GM12878 (cell line): ENCODE measurements at regions not wholly inside any gene's neighbourhood (a gene's known extent, or its start where the extent isn't known, plus 50 kb on each side); places are given as distances from the start of the nearest gene placed in this dataset.

Source experiments
- ATAC-seq: fragments of 200-7000 bp; cut with Tn5 transposase; 3 replicates; pipeline ENCODE4 v1.9.1; 2020; ENCODE audit warnings: mild to moderate bottlenecking, moderate library complexity
- BruUV-seq: library from RNA; stranded (reverse); fragments of 400-500 nt; replicated peaks from 2 replicates; lab custom pipeline; 2021; lab: Mats Ljungman, UMichigan
- CTCF ChIA-PET: fragments of 300-600 bp; sonication (Branson Sonifier 250); formaldehyde crosslinking; extraction: SDS; loops from one replicate; lab custom pipeline; 2021; ENCODE audit warnings: inconsistent platforms; lab: Yijun Ruan, JAX
- POLR2A ChIA-PET: fragments of 350-600 bp; formaldehyde crosslinking; extraction: SDS; loops from one replicate; lab custom pipeline; 2021; ENCODE audit warnings: inconsistent platforms; lab: Charles Lee
- RAD21 ChIA-PET: fragments of 300-600 bp; sonication (Branson Sonifier 250); formaldehyde crosslinking; loops from one replicate; lab custom pipeline; 2023; ENCODE audit warnings: antibody characterized with exemption; ENCODE audit not compliant: unreplicated experiment; lab: Charles Lee
- SMC1A ChIA-PET: fragments of 300-600 bp; sonication (Branson Sonifier 250); formaldehyde crosslinking; loops from one replicate; lab custom pipeline; 2023; ENCODE audit not compliant: unreplicated experiment, uncharacterized antibody; lab: Charles Lee
- DNase-seq: peaks from one replicate; pipeline ENCODE4 v3.0.0-alpha.2; 2011; ENCODE audit warnings: low read depth, low spot score
- FAIRE-seq: peaks from 3 replicates; lab custom pipeline; 2011; peaks lifted over from hg19 to GRCh38; lab: Jason Lieb, UNC
- H2AFZ ChIP-seq: 2 replicates; pipeline ENCODE4 v1.6.0; 2011; ENCODE audit warnings: low read depth, low read length, control low read depth; ENCODE audit not compliant: control insufficient read depth
- H3K27ac ChIP-seq: 2 replicates; pipeline ENCODE4 v1.5.1; 2011; ENCODE audit warnings: control low read depth; ENCODE audit not compliant: control insufficient read depth, insufficient read depth
- H3K27me3 ChIP-seq, 2 experiments: replicated peaks in 1 of 2; 2 replicates each; pipeline versions ENCODE4 v1.6.0 to v1.6.1; 2011; ENCODE audit warnings: low read length in 1 of 2; ENCODE audit not compliant: control insufficient read depth in 2 of 2, insufficient read depth in 2 of 2
- H3K36me3 ChIP-seq, 2 experiments: 2 replicates each; pipeline ENCODE4 v1.5.1; 2011; ENCODE audit warnings: low read length in 1 of 2; ENCODE audit not compliant: control insufficient read depth in 2 of 2, insufficient read depth in 2 of 2
- H3K4me1 ChIP-seq: 2 replicates; pipeline ENCODE4 v1.6.1; 2011; ENCODE audit warnings: mild to moderate bottlenecking, low read length, moderate library complexity, mixed read lengths; ENCODE audit not compliant: control insufficient read depth, insufficient read depth
- H3K4me2 ChIP-seq: 2 replicates; pipeline ENCODE4 v1.6.0; 2011; ENCODE audit warnings: control low read depth; ENCODE audit not compliant: control insufficient read depth, insufficient read depth
- H3K4me3 ChIP-seq: fragments of 200-600 bp; sonication (generic); 2 replicates; pipeline ENCODE4 v1.5.1; 2016
- H3K79me2 ChIP-seq: 2 replicates; pipeline ENCODE4 v1.6.0; 2011; ENCODE audit warnings: low read length; ENCODE audit not compliant: control insufficient read depth, insufficient read depth
- H3K9ac ChIP-seq: 2 replicates; pipeline ENCODE4 v1.8.0; 2011; ENCODE audit warnings: low read length, control low read depth, mixed read lengths; ENCODE audit not compliant: control insufficient read depth, insufficient read depth
- H3K9me3 ChIP-seq: replicated peaks from 3 replicates; pipeline ENCODE4 v1.5.1; 2011; ENCODE audit warnings: mild to moderate bottlenecking, low read length; ENCODE audit not compliant: control insufficient read depth, insufficient read depth
- H4K20me1 ChIP-seq: 2 replicates; pipeline ENCODE4 v1.6.0; 2011; ENCODE audit not compliant: control insufficient read depth, insufficient read depth
- CBFB ChIP-seq: IDR thresholded peaks from 2 replicates; pipeline ENCODE4 v1.6.1; 2016; ENCODE audit warnings: antibody characterized with exemption, low read depth
- CHD1 ChIP-seq: IDR thresholded peaks from 2 replicates; pipeline ENCODE4 v1.6.1; 2012; ENCODE audit warnings: low read depth, low read length, improper control_type of control experiment
- HCFC1 ChIP-seq: fragments of 150-350 bp; IDR thresholded peaks from 2 replicates; pipeline ENCODE4 v1.6.1; 2014; ENCODE audit warnings: low read length
- IRF4 ChIP-seq: IDR thresholded peaks from 2 replicates; pipeline ENCODE4 v1.6.1; 2011; ENCODE audit warnings: low read depth, low read length
- KLF5 ChIP-seq: fragments of 450-650 bp; IDR thresholded peaks from 2 replicates; pipeline ENCODE4 v1.6.1; 2014; ENCODE audit warnings: mild to moderate bottlenecking; ENCODE audit not compliant: partially characterized antibody
- MEF2A ChIP-seq: IDR thresholded peaks from 2 replicates; pipeline ENCODE4 v1.6.1; 2011; ENCODE audit warnings: low read depth, mild to moderate bottlenecking, low read length, moderate library complexity; ENCODE audit not compliant: insufficient read depth
- PAX8 ChIP-seq: fragments of 450-650 bp; IDR thresholded peaks from 2 replicates; pipeline ENCODE4 v1.6.1; 2017; ENCODE audit warnings: mild to moderate bottlenecking, moderate library complexity
- PML ChIP-seq: IDR thresholded peaks from 2 replicates; pipeline ENCODE4 v1.6.1; 2012; ENCODE audit warnings: low read length, inconsistent platforms
- POLR2A ChIP-seq: IDR thresholded peaks from 2 replicates; pipeline ENCODE4 v1.6.1; 2011; ENCODE audit warnings: low read depth, mild to moderate bottlenecking, low read length
- SREBF1 ChIP-seq: IDR thresholded peaks from 2 replicates; pipeline ENCODE4 v1.6.1; 2012; ENCODE audit warnings: mild to moderate bottlenecking, low read length
- TCF12 ChIP-seq: IDR thresholded peaks from 2 replicates; pipeline ENCODE4 v1.6.1; 2011; ENCODE audit warnings: low read depth, mild to moderate bottlenecking, low read length
- ZNF24 ChIP-seq: fragments of 450-650 bp; IDR thresholded peaks from 2 replicates; pipeline ENCODE4 v1.6.1; 2017; ENCODE audit warnings: antibody characterized with exemption, mild to moderate bottlenecking
- ZNF274 ChIP-seq: IDR thresholded peaks from one replicate; pipeline ENCODE4 v1.8.0; 2011; ENCODE audit not compliant: insufficient read length, insufficient read depth
- ZZZ3 ChIP-seq: IDR thresholded peaks from 2 replicates; pipeline ENCODE4 v1.6.1; 2011; ENCODE audit warnings: low read depth; ENCODE audit not compliant: control insufficient read depth, insufficient read length
- WGBS: methylation state at CpG from one replicate; pipeline ENCODE4 v1.1.6; 2016; ENCODE audit warnings: low lambda C conversion rate; ENCODE audit not compliant: insufficient replicate concordance, insufficient coverage; ENCODE audit errors: missing lambda C conversion rate; 5-methylcytosine and 5-hydroxymethylcytosine counted together
- in situ Hi-C: fragments of 300-500 bp; cut with MboI; formaldehyde crosslinking; loops from 9 replicates; pipeline ENCODE4 v1.14.3; 2018; ENCODE audit warnings: mixed read lengths
- intact Hi-C: fragments of 100-400 bp; cut with micrococcal nuclease; formaldehyde crosslinking; loops from one replicate; pipeline ENCODE4 v1.14.2; 2022; ENCODE audit not compliant: unreplicated experiment
- TF ChIP-seq, protein P1 (sequence below): fragments of 450-650 bp; formaldehyde crosslinking; IDR thresholded peaks from 2 replicates; pipeline ENCODE4 v1.4.0; 2022; ENCODE audit warnings: mild to moderate bottlenecking, moderate library complexity
- TF ChIP-seq, protein P2 (sequence below): IDR thresholded peaks from 2 replicates; pipeline ENCODE4 v1.6.1; 2012; ENCODE audit warnings: low read depth, low read length, improper control_type of control experiment
- TF ChIP-seq, protein P3 (sequence below): IDR thresholded peaks from 2 replicates; pipeline ENCODE4 v1.6.1; 2011; ENCODE audit warnings: borderline replicate concordance, low read depth, mild to moderate bottlenecking, moderate library complexity, mixed read lengths, low read length; ENCODE audit not compliant: insufficient read depth; ENCODE audit errors: extremely low read length

DNA sequence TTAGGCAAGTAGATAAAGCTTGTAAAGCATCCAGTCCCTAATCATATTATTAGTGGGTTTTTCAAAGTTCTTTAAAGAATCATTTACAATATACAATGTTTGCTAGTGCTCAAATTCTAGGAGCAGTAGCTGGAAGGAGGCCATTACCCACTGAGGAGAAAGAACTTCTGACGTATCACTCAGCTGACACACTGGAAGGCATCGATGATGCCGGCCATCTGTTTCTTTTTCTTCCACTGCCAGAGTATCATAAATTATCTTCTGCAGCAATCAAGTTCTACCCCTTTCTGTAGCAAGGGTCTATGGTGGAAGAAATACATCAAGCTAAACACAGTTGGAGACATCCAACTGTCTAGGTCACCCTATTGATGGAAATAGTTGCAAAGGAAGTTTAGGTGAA is 243.2 kb upstream of the LRRN1 start (continued):
- TF ChIP-seq, protein P1, sequence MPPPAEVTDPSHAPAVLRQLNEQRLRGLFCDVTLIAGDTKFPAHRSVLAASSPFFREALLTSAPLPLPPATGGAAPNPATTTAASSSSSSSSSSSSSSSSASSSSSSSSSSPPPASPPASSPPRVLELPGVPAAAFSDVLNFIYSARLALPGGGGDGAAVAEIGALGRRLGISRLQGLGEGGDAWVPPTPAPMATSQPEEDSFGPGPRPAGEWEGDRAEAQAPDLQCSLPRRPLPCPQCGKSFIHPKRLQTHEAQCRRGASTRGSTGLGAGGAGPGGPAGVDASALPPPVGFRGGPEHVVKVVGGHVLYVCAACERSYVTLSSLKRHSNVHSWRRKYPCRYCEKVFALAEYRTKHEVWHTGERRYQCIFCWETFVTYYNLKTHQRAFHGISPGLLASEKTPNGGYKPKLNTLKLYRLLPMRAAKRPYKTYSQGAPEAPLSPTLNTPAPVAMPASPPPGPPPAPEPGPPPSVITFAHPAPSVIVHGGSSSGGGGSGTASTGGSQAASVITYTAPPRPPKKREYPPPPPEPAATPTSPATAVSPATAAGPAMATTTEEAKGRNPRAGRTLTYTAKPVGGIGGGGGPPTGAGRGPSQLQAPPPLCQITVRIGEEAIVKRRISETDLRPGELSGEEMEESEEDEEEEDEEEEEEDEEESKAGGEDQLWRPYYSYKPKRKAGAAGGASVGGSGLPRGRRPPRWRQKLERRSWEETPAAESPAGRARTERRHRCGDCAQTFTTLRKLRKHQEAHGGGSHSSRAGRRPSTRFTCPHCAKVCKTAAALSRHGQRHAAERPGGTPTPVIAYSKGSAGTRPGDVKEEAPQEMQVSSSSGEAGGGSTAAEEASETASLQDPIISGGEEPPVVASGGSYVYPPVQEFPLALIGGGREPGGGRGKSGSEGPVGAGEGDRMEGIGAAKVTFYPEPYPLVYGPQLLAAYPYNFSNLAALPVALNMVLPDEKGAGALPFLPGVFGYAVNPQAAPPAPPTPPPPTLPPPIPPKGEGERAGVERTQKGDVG = no peak
- no peak for TF ChIP-seq PAX8
- no peak for TF ChIP-seq CHD1
- TF ChIP-seq MEF2A = no peak
- TF ChIP-seq HCFC1 = no peak
- no peak for TF ChIP-seq PML

DNA sequence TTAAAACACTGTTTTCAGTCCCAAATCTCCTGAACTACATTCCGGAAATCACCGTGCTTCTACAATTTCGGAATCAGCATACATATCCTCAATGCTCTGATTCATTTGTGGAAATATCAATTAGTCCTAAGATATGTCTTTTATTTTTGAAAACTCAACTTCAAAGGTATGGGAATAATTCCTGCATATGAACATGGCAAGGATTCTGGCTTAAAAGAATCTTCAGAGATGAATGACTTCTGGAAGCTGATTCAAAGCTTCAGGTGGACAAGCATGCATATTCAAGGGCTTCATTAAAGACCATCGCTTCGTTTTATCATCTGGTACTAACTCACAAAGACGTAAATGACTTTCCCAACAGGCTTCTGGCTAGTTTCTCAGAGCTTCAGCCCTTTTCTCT is 246.0 kb upstream of the LRRN1 start:
- ChIA-PET POLR2A (no interaction called here), RAD21 (no interaction called here), CTCF (interaction anchor here (2.1 kb wide), 1 partner anchor 12 kb away, joined by 6 read pairs; no protein-coding TSS in a partner anchor), SMC1A (no interaction called here)
- Histone ChIP-seq H3K79me2 (no peaks in the 10 kb centered on the region), H2AFZ (no peak overlapping the region), H3K9me3 (no peaks in the 10 kb centered on the region), H3K9ac (no peak overlapping the region), H3K4me1 (no peaks in the 10 kb centered on the region), H3K4me2 (no peak overlapping the region), H4K20me1 (no peaks in the 10 kb centered on the region), H3K4me3 (no peak overlapping the region), H3K27ac (no peak overlapping the region), H3K27me3 (no peaks in the 10 kb centered on the region), H3K36me3 (no peaks in the 10 kb centered on the region)
- WGBS = 59% methylated on average over 6 of the region's 6 CpGs
- intact Hi-C loops = no loop called here
- in situ Hi-C loops = no loop called here
- FAIRE-seq (no peak), ATAC-seq (no peak), DNase-seq (no peak)
- no TSS peak for BruUV-seq
- TF ChIP-seq ZZZ3 (no peak), IRF4 (no peak), SREBF1 (no peak), ZNF24 (no peak), POLR2A (no peak), TCF12 (no peak), ZNF274 (no peak), KLF5 (no peak), CBFB (no peak)
- TF ChIP-seq, protein P2, sequence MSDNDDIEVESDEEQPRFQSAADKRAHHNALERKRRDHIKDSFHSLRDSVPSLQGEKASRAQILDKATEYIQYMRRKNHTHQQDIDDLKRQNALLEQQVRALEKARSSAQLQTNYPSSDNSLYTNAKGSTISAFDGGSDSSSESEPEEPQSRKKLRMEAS = no peak
- TF ChIP-seq, protein P3, sequence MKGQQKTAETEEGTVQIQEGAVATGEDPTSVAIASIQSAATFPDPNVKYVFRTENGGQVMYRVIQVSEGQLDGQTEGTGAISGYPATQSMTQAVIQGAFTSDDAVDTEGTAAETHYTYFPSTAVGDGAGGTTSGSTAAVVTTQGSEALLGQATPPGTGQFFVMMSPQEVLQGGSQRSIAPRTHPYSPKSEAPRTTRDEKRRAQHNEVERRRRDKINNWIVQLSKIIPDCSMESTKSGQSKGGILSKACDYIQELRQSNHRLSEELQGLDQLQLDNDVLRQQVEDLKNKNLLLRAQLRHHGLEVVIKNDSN = no peak
